ENCODE measurements at regions not wholly inside any gene's neighbourhood (a gene's known extent, or its start where the extent isn't known, plus 50 kb on each side); places are given as distances from the start of the nearest gene placed in this dataset.

DNA sequence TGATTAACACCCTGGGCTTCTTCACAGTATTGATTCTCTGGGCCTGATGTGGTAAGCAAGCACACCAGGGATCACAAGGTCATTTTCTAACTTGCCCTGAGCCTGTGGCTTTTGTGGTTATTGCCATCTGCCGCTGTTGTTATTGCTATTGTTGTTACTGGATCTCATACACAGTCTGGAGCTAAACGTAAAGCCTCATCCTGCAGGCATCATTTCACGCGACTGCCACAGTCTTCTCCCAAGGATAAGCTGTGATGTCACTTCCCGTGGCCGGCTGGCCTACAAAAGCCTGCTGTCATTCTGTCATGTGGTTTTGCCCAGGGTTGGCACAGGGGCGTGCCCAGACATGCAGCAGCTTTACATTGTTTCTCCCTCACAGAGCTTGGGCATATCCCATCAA lies 154.0 kb upstream of the GPR12 start:
- H3K27ac ChIP-seq: no peak overlapping the region
- no peak overlapping the region for H3K4me3 ChIP-seq
- 78 to 86% methylated on average over 4 of the region's 7 CpGs for WGBS, 2 donors (ENCODE audit: low coverage in 1 of 2)
- ATAC-seq: no peak
- peaks cover 6% of the 10 kb centered on the region for H3K27me3 ChIP-seq
- TF ChIP-seq CTCF (IDR thresholded peaks at IDR 0.05): no peak
- no peak for TF ChIP-seq EP300 (IDR thresholded peaks at IDR 0.05)
- no peak for TF ChIP-seq POLR2A (IDR thresholded peaks at IDR 0.05)
- no peak for TF ChIP-seq POLR2AphosphoS5 (IDR thresholded peaks at IDR 0.05)
- H3K36me3 ChIP-seq: no peaks in the 10 kb centered on the region
- H3K9me3 ChIP-seq: no peaks in the 10 kb centered on the region
- no peaks in the 10 kb centered on the region for H3K4me1 ChIP-seq

- Histone ChIP-seq H3K27me3 (peaks cover 10% of the 10 kb centered on the region), H3K36me3 (no peaks in the 10 kb centered on the region), H3K4me3 (no peak overlapping the region), H3K27ac (no peak overlapping the region), H3K9me3 (no peaks in the 10 kb centered on the region), H3K4me1 (no peaks in the 10 kb centered on the region)
- no peak for ATAC-seq
- no peak for TF ChIP-seq POLR2AphosphoS5 (IDR thresholded peaks at IDR 0.05)
- no peak for TF ChIP-seq EP300 (IDR thresholded peaks at IDR 0.05)
- no peak for TF ChIP-seq POLR2A (IDR thresholded peaks at IDR 0.05)
- TF ChIP-seq CTCF (IDR thresholded peaks at IDR 0.05): no peak
- WGBS, 2 donors (ENCODE audit: low coverage in 1 of 2): 91 to 100% methylated on average over 1 to 2 of the region's 3 CpGs
Observed at GRCh38 chr13:26914148-26914547, 153.6 kb upstream of the GPR12 start.

GRCh38 chr13:26910754-26911465 lies 150.3 kb upstream of the GPR12 start:
- Histone ChIP-seq H3K27me3 (peaks cover 30% of the 10 kb centered on the region), H3K4me3 (no peak overlapping the region), H3K4me1 (no peaks in the 10 kb centered on the region), H3K9me3 (no peaks in the 10 kb centered on the region), H3K36me3 (no peaks in the 10 kb centered on the region), H3K27ac (no peak overlapping the region)
- no peak for ATAC-seq
- WGBS, 2 donors (ENCODE audit: low coverage in 1 of 2): 78% methylated on average over 4 of the region's 13 CpGs; no CpG with 5 or more reads in 1 of the 2 donors
- no peak for TF ChIP-seq POLR2A (IDR thresholded peaks at IDR 0.05)
- TF ChIP-seq CTCF (IDR thresholded peaks at IDR 0.05): no peak
- no peak for TF ChIP-seq POLR2AphosphoS5 (IDR thresholded peaks at IDR 0.05)
- TF ChIP-seq EP300 (IDR thresholded peaks at IDR 0.05): no peak

DNA sequence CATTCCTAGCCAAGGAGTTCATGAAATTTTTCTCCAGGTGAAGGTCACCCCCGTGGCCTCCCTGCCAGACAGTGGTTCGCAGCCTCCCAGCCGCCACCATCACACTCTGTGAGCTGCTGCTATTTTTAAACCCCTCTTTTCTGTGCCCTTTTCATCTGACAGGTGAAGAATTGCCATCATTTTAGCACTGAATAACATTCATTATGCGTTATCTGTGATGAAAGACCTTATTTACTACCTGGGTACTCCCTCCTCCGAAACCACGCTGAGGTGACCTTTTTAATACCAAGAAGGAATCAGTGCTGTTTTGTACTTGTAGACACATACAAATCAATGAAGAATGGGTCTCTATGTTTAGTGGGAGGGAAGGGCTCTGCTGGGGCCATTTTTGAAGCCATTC lies 148.9 kb upstream of the GPR12 start:
- Histone ChIP-seq H3K27me3 (peaks cover 30% of the 10 kb centered on the region), H3K4me1 (no peaks in the 10 kb centered on the region), H3K36me3 (no peaks in the 10 kb centered on the region), H3K9me3 (no peaks in the 10 kb centered on the region), H3K4me3 (no peak overlapping the region), H3K27ac (no peak overlapping the region)
- ATAC-seq: no peak
- WGBS, 2 donors (ENCODE audit: low coverage in 1 of 2): 75 to 80% methylated on average over 3 of the region's 6 CpGs
- no peak for TF ChIP-seq POLR2AphosphoS5 (IDR thresholded peaks at IDR 0.05)
- no peak for TF ChIP-seq POLR2A (IDR thresholded peaks at IDR 0.05)
- no peak for TF ChIP-seq EP300 (IDR thresholded peaks at IDR 0.05)
- TF ChIP-seq CTCF (IDR thresholded peaks at IDR 0.05): no peak

DNA sequence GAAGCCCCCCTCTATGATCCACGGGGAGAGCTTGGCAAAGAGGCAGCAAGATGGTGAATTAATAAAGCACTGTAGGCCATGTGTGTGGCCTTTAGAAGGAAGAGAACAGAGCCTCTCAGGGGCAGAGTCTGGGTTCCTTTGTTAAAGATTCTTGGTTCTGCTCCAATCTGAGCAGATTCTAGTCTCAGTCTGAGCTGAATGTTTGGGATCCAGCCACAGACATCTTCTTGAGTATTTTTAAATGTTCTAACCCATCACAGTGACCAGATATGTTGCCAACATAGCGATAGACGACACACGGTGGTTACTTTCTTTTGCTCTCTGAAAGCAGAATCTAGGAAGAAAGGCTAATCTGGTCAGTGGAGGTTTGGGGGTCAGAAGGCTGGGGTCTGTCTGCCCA lies 147.5 kb upstream of the GPR12 start:
- Histone ChIP-seq H3K36me3 (no peaks in the 10 kb centered on the region), H3K4me3 (no peak overlapping the region), H3K27ac (no peak overlapping the region), H3K9me3 (no peaks in the 10 kb centered on the region), H3K4me1 (no peaks in the 10 kb centered on the region), H3K27me3 (peaks cover 30% of the 10 kb centered on the region)
- ATAC-seq: no peak
- WGBS, 2 donors (ENCODE audit: low coverage in 1 of 2): 61% methylated on average over 3 of the region's 4 CpGs; no CpG with 5 or more reads in 1 of the 2 donors
- TF ChIP-seq POLR2AphosphoS5 (IDR thresholded peaks at IDR 0.05): no peak
- no peak for TF ChIP-seq POLR2A (IDR thresholded peaks at IDR 0.05)
- TF ChIP-seq CTCF (IDR thresholded peaks at IDR 0.05): no peak
- TF ChIP-seq EP300 (IDR thresholded peaks at IDR 0.05): no peak

Data from gastroesophageal sphincter (tissue), 4 donors.